Gastroesophageal sphincter (tissue), 3 donors: ENCODE measurements at regions not wholly inside any gene's neighbourhood (a gene's known extent, or its start where the extent isn't known, plus 50 kb on each side); places are given as distances from the start of the nearest gene placed in this dataset.

Source experiments
- CTCF ChIP-seq, 4 experiments: fragments of 200-600 bp in 2 of 4; fragments of 450-650 bp in 2 of 4; sonication (generic) in 1 of 4; IDR thresholded peaks; one replicate each; pipeline ENCODE4 v1.5.1; 2017 to 2019; ENCODE audit warnings: antibody characterized with exemption in 4 of 4, mild to moderate bottlenecking in 2 of 4, moderate library complexity in 2 of 4
- POLR2A ChIP-seq, 2 donors: fragments of 450-650 bp; IDR thresholded peaks; one replicate each; pipeline ENCODE4 v1.6.1; 2017; ENCODE audit warnings: antibody characterized with exemption in 2 of 2, mild to moderate bottlenecking in 2 of 2, moderate library complexity in 1 of 2

GRCh38 chr4:14168919-14169318 is 541.4 kb upstream of the BOD1L1 start:
- TF ChIP-seq POLR2A (IDR thresholded peaks at IDR 0.05) (no peak), CTCF (IDR thresholded peaks at IDR 0.05) (no peak)
